Omental fat pad (tissue), 3 donors: ENCODE measurements at regions not wholly inside any gene's neighbourhood (a gene's known extent, or its start where the extent isn't known, plus 50 kb on each side); places are given as distances from the start of the nearest gene placed in this dataset.

Experiments
- ATAC-seq: fragments of 150-250 bp; one replicate; pipeline ENCODE4 v1.9.1; 2016; ENCODE audit warnings: mild to moderate bottlenecking, moderate library complexity; ENCODE audit not compliant: low FRiP score
- DNase-seq: peaks from one replicate; pipeline ENCODE4 v3.0.0-alpha.2; 2019; ENCODE audit warnings: low spot score
- TF ChIP-seq, protein P1 (sequence below), 3 donors: fragments of 450-650 bp; IDR thresholded peaks; one replicate each; pipeline ENCODE4 v1.5.1; 2016 to 2017; ENCODE audit warnings: antibody characterized with exemption in 3 of 3, mild to moderate bottlenecking in 3 of 3, moderate library complexity in 2 of 3

DNA sequence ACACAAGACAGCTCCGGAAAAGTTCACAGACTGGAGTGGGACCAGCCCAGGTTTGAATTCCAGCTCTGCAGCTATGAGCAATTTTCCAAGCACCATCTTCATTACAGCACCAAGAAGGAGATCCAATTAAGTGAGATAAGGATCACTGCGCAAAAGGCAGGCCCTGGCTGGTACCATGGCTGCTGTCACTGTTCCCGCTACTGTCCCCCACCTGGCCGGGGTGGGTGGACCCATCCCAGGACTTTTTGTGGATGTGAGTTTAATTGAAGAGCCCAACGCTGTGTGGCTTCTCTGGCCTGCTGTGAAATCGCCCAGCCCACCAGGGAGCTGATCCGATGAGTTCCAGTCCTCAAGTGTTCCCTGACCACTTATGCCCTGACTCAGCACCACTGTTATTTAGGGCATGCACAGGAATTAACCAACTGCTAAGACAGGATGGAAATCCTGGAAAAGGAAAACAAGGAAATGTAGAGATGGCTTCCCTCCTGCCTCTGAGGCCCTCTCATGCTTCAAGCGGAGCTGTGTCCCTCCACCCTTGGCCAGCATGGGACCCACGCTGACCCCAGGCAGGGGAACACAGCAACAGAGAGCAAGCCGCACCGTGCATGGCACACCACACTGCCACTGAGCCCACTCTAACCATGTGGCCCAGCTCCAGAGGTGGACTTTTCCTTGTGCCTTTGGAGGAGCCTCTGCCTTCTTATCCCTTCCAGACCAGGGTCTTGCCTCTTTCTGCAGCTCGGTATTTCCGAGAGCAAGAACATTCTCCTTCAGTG is 150.0 kb upstream of the CST7 start:
- ATAC-seq (no peak), DNase-seq (no peak)
- TF ChIP-seq, protein P1, sequence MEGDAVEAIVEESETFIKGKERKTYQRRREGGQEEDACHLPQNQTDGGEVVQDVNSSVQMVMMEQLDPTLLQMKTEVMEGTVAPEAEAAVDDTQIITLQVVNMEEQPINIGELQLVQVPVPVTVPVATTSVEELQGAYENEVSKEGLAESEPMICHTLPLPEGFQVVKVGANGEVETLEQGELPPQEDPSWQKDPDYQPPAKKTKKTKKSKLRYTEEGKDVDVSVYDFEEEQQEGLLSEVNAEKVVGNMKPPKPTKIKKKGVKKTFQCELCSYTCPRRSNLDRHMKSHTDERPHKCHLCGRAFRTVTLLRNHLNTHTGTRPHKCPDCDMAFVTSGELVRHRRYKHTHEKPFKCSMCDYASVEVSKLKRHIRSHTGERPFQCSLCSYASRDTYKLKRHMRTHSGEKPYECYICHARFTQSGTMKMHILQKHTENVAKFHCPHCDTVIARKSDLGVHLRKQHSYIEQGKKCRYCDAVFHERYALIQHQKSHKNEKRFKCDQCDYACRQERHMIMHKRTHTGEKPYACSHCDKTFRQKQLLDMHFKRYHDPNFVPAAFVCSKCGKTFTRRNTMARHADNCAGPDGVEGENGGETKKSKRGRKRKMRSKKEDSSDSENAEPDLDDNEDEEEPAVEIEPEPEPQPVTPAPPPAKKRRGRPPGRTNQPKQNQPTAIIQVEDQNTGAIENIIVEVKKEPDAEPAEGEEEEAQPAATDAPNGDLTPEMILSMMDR (IDR thresholded peaks at IDR 0.05): no peak

DNA sequence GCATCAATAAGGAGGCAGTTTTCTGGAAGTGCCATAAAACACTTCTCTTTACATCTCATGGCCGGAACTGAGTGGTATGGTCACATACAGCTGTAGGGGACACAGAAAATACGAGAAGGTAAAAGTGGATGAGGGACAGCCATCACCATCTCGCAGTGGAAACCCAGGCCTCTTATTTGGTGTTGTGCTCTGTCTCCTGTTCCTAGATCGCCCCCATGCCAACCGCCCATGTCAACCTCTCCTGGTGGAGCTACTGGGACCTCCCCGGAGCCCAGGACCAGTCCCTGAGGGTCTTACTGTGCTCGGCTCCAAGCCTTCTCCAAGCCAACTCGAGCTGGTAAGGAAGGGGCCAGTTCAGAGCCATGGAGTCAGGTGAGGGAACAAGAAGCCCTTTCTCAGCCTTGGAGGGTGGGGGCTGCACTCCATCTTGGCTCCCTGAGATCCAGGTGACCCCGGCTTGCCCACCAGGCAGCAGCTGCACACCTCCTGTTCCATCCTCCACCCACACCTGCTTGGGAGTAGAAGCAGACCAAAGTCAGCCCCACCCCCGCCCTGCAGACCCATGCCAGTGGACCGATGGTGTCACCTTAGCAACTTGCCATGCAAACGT is 149.0 kb upstream of the CST7 start:
- ATAC-seq: no peak
- TF ChIP-seq, protein P1 (IDR thresholded peaks at IDR 0.05): no peak
- no peak for DNase-seq

DNA sequence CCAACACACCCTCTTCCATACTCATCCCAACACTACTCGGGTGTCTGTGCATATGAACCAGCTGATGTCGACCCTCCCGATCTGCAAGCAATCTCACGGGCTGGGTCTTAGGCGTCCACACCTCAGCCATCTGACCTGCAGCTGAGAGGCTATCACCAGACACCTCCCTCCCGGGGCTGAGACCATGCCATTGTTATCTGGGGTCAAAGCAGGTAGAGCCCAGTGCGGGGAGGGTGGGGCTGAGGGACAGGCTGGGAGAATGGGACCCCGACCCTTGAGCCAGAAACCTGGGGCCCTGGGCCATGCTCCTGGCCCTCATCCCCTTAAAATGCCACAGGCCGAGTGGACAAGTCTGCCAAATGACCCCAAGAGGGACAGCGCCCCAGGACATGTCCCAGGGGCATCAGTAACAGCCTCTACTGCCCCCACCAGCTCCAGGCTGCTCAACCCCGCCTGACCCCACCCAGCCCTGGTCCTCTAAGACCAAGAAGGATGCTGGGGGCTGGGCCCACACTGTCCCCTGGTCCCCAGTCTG is 146.7 kb upstream of the CST7 start:
- no peak for ATAC-seq
- TF ChIP-seq, protein P1 (IDR thresholded peaks at IDR 0.05): no peak
- no peak for DNase-seq

DNA sequence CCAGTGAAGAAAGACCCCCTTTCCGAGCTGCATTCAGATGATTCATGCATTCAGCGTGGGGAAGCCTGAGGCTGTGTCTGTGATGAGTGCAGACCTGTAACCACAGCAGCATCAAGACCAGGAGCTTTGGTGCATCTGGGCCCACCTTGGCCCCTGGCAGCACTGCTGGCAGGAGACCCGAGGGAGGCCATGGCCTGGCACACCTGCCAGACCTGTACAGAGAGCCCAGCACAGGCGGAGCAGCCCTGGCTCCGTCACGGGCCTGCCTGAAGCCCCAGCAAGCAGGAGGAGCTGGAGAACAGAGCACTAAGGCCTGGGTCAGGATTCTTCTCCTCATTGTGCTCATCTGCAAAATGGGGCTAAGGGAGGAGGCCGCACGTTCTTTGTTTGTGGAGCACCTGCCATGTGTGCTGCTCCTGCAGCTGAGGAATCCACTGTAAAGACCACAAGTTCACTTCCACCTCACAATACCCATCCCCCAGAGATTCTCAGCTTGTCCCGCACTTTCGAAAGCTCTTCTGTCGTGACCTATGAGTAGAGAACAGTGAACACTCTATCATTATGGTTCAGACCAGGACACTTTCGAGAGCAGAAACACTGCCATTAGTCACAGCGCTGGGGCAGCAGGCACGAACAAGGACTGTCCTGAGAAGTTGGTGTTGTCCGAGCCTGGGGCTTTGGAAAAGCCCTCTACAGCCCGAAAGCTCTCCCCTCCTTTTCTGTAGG is 144.4 kb upstream of the CST7 start:
- TF ChIP-seq, protein P1 (IDR thresholded peaks at IDR 0.05): no peak
- DNase-seq (no peak), ATAC-seq (no peak)

DNA sequence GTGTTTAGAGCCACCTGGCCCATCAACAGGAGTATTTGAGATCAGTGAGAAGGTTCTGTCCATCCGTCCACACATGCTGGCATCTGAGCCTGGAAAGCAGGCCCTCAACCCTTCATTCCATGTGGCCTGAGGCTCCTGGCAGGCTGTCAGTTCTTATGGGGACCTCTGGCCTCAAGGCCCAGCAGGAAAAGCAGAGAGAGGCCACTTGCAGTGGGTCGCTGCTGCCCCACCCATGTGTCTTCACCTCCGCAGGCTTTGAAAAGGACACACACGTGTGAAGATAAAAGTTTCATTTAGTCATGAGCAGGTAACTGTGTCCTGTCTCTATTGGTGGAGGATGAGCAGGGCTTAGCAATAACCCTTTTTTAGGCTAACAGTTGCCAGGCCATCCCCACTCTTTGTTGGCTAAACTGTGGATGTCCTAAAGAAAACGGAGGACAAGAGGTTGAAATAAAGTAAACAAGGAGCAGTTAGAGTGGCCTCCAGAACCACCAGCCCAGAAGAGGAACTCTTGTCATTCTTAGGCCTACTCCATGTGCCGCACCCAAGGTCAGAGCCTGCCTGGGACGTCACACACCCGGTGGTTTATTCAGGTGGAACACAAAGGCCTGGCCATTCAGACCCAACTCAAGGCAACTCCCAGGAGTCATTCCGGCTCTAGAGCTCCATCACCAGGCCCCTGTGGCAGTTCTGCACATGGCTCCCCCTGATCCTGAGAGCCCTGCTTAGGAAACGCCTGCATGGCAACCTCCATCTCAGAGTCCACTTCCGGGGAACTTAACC is 143.4 kb upstream of the CST7 start:
- no peak for DNase-seq
- no peak for ATAC-seq
- TF ChIP-seq, protein P1 (IDR thresholded peaks at IDR 0.05): no peak
